Lung microvascular endothelial cell (primary cell): ENCODE measurements at regions not wholly inside any gene's neighbourhood (a gene's known extent, or its start where the extent isn't known, plus 50 kb on each side); places are given as distances from the start of the nearest gene placed in this dataset.
A peak's percentile ranks its signal among the peaks of the same experiment; 100 is the strongest.

Source experiments
- DNase-seq, 2 donors: peaks; one replicate each; pipeline versions ENCODE4 v3.0.0 to v3.0.0-alpha.2; 2010; ENCODE audit warnings: low read depth in 2 of 2

DNA sequence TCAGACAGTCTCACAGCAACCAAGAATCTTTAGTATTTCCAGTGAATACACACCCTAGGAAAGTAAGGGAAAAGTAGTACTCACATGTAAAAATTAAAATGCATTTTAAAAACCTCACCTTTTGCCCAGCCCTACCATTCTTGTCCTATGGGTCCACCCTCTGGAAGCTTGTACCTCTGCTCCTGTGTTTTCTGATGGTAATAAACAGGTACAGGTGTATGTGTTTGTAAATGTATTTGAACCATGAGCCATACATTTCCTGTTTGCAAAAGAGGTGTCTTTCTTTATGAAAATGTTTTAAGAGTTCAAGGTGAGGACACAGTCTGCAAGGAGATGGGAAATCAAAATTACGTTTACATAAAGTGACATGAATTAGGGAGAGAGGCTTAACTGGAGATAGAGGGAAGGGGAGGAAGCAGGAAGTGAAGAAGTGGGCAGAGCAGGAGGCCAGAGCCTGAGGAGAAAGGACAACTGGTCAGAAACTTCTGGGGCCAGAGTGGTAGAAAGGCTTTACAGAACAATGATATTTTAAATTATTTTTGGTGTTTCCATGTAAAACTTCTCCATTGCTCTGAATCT, 52.0 kb upstream of the IVNS1ABP start:
- DNase-seq = no peak

DNA sequence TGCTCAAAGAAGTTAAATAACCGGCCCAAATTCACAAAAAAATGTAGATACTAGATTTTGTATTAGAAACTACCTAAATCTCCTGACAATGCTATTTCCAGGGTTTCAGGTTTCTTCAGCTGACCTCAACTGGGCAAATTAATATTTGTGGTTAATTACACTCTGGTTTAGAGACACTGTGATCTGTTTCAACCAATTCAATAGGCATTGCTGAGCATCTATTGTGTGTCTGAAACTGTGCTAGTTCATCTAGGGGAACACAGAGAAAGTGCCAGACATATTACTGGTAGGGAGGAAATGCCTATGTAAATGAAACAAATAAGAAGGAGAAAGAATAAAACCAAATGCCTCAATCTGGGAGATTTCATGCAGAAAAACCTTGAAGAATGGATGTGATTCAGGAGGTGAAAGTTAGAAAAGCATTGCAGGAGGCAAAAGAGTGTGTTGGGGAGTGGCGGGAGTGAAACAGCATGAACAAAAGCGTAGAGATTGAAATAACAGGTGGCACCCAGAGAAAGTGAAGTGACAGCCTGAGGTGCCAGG, 51.3 kb upstream of the IVNS1ABP start:
- no peak for DNase-seq

DNA sequence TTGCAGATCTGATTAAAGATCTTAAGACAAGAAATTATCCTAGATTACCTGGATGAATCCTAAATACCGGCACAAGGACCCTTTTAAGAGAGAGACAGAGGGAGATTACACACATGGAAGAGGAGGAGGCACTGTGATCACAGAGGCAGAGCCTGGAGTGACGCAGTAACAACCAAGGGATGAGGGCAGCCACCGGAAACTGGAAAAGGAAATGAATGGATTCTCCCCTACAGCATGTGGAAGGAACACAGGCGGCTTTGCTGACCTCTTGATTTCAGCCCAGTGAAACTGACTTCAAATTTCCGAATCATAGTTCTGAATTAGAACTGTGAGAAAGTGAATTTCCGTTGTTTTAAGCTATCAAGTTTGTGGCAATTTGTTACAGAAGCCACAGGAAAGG, 50.2 kb upstream of the IVNS1ABP start:
- DNase-seq = peak; percentile 95 to 96
